ENCODE measurements at regions not wholly inside any gene's neighbourhood (a gene's known extent, or its start where the extent isn't known, plus 50 kb on each side); places are given as distances from the start of the nearest gene placed in this dataset.

DNA sequence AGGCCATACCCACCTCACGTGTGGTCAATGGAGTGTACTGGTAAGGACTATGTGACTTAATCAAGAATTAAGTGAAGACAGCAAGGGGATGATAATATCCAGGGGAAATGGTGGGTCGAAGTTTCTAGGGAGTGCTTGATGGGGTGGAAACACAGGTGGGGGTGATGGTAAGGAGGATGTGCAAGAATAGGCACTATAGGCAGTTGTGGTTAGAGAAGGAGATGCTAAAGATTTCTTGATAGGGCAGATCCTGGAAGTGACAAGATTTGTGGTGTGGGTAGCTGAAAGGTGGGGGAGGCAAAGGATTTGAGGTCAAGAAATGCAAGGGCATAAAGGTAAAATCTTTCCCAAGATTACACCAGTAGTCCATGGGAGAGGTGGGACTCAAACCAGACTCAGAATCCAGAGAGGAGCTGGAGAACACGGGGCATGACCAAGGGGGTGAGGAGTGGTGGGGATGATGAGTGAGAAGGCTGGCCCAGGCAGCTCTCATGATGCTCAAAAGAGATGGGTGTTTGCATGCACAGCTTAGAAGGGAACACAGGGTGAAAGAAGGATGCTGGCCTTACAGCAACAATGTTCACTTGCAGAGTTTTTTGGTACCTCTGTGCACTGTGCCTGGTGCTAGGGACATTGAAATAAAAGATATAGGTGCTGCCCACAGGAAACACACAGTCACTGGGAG is 78.4 kb downstream of the CCR1 start:
- Histone ChIP-seq H3K36me3 (ENCODE audit: control insufficient read depth, insufficient read depth, low read length) (no peaks in the 10 kb centered on the region), H3K27ac (ENCODE audit: low read depth, low read length) (no peak overlapping the region), H3K4me1 (ENCODE audit: control insufficient read depth, insufficient read depth, low read length) (peaks cover 2% of the 10 kb centered on the region), H3K9me3 (ENCODE audit: control insufficient read depth, insufficient read depth, low read depth, low read length) (no peaks in the 10 kb centered on the region), H3K9ac (ENCODE audit: low read length) (no peak overlapping the region), H3K27me3 (ENCODE audit: control insufficient read depth, insufficient read depth, low read length) (no peaks in the 10 kb centered on the region), H3K4me3 (ENCODE audit: low read depth, low read length) (no peak overlapping the region)

DNA sequence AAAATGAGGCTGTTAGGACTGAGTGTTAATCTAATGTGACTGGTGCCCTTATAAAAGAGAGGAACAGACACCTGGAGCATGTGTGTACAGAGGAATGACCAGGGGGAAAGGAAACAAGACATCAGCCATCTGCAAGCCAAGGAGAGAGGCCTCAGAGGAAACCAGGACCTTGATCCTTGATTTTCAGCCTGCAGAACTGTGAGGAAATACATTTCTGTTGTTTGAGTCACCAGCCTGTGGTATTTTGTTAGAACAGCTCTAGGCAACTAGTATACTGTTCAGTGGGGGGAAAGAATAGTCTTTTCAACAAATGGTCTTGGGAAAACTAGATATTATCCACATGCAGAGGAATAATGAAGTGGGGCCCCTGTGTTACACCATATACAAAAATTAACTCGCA is 80.6 kb downstream of the CCR1 start:
- Histone ChIP-seq H3K27ac (ENCODE audit: low read depth, low read length) (no peak overlapping the region), H3K9ac (ENCODE audit: low read length) (no peak overlapping the region), H3K4me1 (ENCODE audit: control insufficient read depth, insufficient read depth, low read length) (peaks cover 5% of the 10 kb centered on the region), H3K9me3 (ENCODE audit: control insufficient read depth, insufficient read depth, low read depth, low read length) (no peaks in the 10 kb centered on the region), H3K36me3 (ENCODE audit: control insufficient read depth, insufficient read depth, low read length) (no peaks in the 10 kb centered on the region), H3K4me3 (ENCODE audit: low read depth, low read length) (no peak overlapping the region), H3K27me3 (ENCODE audit: control insufficient read depth, insufficient read depth, low read length) (no peaks in the 10 kb centered on the region)

DNA sequence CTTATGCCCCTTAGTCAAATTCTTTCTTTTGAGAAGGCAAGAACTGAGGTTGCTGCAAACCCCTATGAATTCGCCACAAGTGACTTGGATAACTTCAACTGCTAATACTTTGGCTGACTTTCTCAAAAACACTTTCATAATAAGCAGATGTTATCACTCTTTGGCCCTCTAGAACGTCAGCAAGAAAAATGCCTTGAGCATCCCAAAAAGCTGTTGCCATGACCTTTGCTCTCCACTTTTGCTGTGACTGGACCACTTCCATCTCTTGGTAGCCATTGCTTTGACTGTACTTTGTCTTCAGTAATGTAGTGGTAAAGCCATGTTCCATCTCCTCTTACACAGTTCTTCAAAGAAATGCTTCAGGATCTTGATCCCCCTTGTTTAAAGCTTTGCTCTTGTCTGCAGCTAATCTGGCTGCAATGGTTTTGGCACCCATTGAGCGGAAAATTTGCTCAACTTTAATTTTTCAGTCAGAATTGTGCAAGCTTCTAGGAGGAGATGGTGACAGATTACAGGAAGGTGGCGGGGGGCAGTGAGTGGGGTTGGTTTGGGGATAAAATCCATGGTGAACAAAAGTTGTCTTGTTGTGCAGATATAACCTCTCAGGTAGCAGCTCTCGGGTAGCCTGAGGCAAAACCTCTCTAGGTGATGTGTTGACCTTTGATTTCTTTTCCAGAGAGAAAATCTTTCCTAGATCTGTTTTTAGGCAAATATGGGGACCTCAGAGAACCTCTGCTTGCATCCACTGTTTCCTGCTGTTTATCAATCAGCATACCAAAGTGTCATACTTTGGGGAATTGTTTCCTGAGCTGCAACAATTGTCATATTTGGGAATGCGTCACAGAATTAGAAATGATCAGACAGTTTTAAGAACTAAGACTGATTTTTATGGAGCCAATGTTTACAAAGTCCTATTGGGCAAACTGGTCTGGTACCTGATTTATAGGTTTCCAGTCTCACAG is 83.6 kb downstream of the CCR1 start:
- Histone ChIP-seq H3K9ac (ENCODE audit: low read length) (no peak overlapping the region), H3K4me1 (ENCODE audit: control insufficient read depth, insufficient read depth, low read length) (peaks cover 5% of the 10 kb centered on the region), H3K9me3 (ENCODE audit: control insufficient read depth, insufficient read depth, low read depth, low read length) (no peaks in the 10 kb centered on the region), H3K4me3 (ENCODE audit: low read depth, low read length) (no peak overlapping the region), H3K27me3 (ENCODE audit: control insufficient read depth, insufficient read depth, low read length) (no peaks in the 10 kb centered on the region; the same call in 1 of the 2 replicates), H3K27ac (ENCODE audit: low read depth, low read length) (no peak overlapping the region), H3K36me3 (ENCODE audit: control insufficient read depth, insufficient read depth, low read length) (no peaks in the 10 kb centered on the region)

GRCh38 chr3:46123646-46124045 is 84.5 kb downstream of the CCR1 start:
- no peaks in the 10 kb centered on the region for H3K9me3 ChIP-seq (ENCODE audit: control insufficient read depth, insufficient read depth, low read depth, low read length)
- no peak overlapping the region for H3K4me3 ChIP-seq (ENCODE audit: low read depth, low read length)
- H3K9ac ChIP-seq (ENCODE audit: low read length), result no peak overlapping the region
- H3K27me3 ChIP-seq (ENCODE audit: control insufficient read depth, insufficient read depth, low read length), result no peaks in the 10 kb centered on the region; the same call in 1 of the 2 replicates
- H3K27ac ChIP-seq (ENCODE audit: low read depth, low read length), result no peak overlapping the region
- no peaks in the 10 kb centered on the region for H3K36me3 ChIP-seq (ENCODE audit: control insufficient read depth, insufficient read depth, low read length)
- H3K4me1 ChIP-seq (ENCODE audit: control insufficient read depth, insufficient read depth, low read length), result peaks cover 5% of the 10 kb centered on the region

DNA sequence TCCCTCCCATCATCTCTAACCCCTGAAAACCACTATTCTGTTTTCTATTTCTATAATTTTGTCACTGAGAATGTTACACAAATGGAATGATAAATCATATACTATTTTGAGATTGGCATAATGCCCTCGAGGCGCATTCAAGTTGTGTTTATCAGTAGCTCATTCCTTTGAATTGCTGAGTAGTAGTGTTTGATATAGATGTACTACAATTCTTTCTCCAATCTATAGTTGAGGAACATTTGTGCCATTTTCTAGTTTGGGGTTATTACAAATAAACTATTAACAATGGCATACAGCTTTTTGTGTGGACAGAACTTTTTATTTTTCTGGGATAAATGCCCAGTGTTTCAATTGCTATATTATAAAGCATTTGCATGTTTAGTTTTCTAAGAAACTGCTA is 86.0 kb downstream of the CCR1 start:
- H3K27ac ChIP-seq (ENCODE audit: low read depth, low read length), result no peak overlapping the region
- H3K4me1 ChIP-seq (ENCODE audit: control insufficient read depth, insufficient read depth, low read length), result peaks cover 5% of the 10 kb centered on the region
- no peaks in the 10 kb centered on the region for H3K9me3 ChIP-seq (ENCODE audit: control insufficient read depth, insufficient read depth, low read depth, low read length)
- no peak overlapping the region for H3K9ac ChIP-seq (ENCODE audit: low read length)
- H3K27me3 ChIP-seq (ENCODE audit: control insufficient read depth, insufficient read depth, low read length), result no peaks in the 10 kb centered on the region; the same call in 1 of the 2 replicates
- no peak overlapping the region for H3K4me3 ChIP-seq (ENCODE audit: low read depth, low read length)
- no peaks in the 10 kb centered on the region for H3K36me3 ChIP-seq (ENCODE audit: control insufficient read depth, insufficient read depth, low read length)

DNA sequence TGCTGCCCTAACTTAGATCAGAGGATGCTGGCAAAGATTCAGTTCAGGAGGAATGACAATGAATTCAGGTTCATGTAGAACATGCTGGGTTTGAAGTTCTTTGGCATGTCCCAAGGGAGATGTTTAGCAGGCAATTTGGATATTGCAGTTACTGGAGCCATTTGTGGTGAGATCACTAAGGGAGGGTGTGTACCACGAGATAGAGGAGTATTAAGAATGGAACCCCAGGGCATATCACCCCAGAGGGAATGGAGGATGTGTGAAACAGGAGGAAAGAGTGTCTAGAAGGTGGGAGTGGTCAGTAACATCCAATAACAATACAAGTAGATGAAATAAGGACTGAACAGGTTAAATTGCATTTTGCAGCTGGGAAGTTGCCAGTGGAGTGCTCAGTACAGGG is 87.1 kb downstream of the CCR1 start:
- Histone ChIP-seq H3K4me1 (ENCODE audit: control insufficient read depth, insufficient read depth, low read length) (peaks cover 5% of the 10 kb centered on the region), H3K9ac (ENCODE audit: low read length) (no peak overlapping the region)

GRCh38 chr3:46119709-46120498 is 88.2 kb downstream of the CCR1 start:
- Histone ChIP-seq H3K27ac (ENCODE audit: low read depth, low read length) (no peak overlapping the region), H3K36me3 (ENCODE audit: control insufficient read depth, insufficient read depth, low read length) (no peaks in the 10 kb centered on the region), H3K27me3 (ENCODE audit: control insufficient read depth, insufficient read depth, low read length) (no peaks in the 10 kb centered on the region; the same call in 1 of the 2 replicates), H3K9me3 (ENCODE audit: control insufficient read depth, insufficient read depth, low read depth, low read length) (no peaks in the 10 kb centered on the region), H3K4me1 (ENCODE audit: control insufficient read depth, insufficient read depth, low read length) (peaks cover 8% of the 10 kb centered on the region), H3K4me3 (ENCODE audit: low read depth, low read length) (no peak overlapping the region), H3K9ac (ENCODE audit: low read length) (no peak overlapping the region)

More for the DNA sequence above, 87.1 kb downstream of the CCR1 start:
- Histone ChIP-seq H3K27ac (ENCODE audit: low read depth, low read length) (no peak overlapping the region), H3K36me3 (ENCODE audit: control insufficient read depth, insufficient read depth, low read length) (no peaks in the 10 kb centered on the region), H3K9me3 (ENCODE audit: control insufficient read depth, insufficient read depth, low read depth, low read length) (no peaks in the 10 kb centered on the region), H3K4me3 (ENCODE audit: low read depth, low read length) (no peak overlapping the region), H3K27me3 (ENCODE audit: control insufficient read depth, insufficient read depth, low read length) (no peaks in the 10 kb centered on the region; the same call in 1 of the 2 replicates)

GRCh38 chr3:46119253-46119652 is 88.9 kb downstream of the CCR1 start:
- no peaks in the 10 kb centered on the region for H3K9me3 ChIP-seq (ENCODE audit: control insufficient read depth, insufficient read depth, low read depth, low read length)
- H3K4me3 ChIP-seq (ENCODE audit: low read depth, low read length), result no peak overlapping the region
- no peak overlapping the region for H3K27ac ChIP-seq (ENCODE audit: low read depth, low read length)
- H3K27me3 ChIP-seq (ENCODE audit: control insufficient read depth, insufficient read depth, low read length), result no peaks in the 10 kb centered on the region; the same call in 1 of the 2 replicates
- peaks cover 10% of the 10 kb centered on the region; the same call in 1 of the 2 replicates for H3K4me1 ChIP-seq (ENCODE audit: control insufficient read depth, insufficient read depth, low read length)
- no peak overlapping the region for H3K9ac ChIP-seq (ENCODE audit: low read length)
- H3K36me3 ChIP-seq (ENCODE audit: control insufficient read depth, insufficient read depth, low read length), result no peaks in the 10 kb centered on the region

DNA sequence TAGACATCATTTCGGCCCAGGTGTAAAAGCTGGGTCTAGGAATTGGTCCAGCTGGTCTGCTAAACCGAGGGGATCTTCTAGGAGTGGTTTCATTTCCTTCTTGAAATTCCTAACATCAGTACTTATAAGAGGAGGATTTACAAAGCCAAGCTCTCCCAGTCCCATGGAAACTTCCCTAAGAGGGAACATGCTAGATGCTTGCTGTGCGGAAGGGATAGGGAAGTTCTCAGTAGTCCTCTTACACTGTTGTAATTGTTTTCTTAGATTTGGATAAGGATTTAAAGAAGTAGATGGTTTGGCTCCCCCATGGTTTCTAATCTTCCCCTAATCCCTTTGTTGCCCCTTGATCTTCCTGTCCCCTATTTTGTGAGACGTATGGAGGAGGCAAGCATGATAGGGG is 89.7 kb upstream of the XCR1 start:
- Histone ChIP-seq H3K4me1 (ENCODE audit: control insufficient read depth, insufficient read depth, low read length) (peaks cover 14% of the 10 kb centered on the region; the same call in 1 of the 2 replicates), H3K4me3 (ENCODE audit: low read depth, low read length) (no peak overlapping the region)

GRCh38 chr3:46114323-46114988 is 87.2 kb upstream of the XCR1 start:
- H3K4me1 ChIP-seq (ENCODE audit: control insufficient read depth, insufficient read depth, low read length), result peaks cover 14% of the 10 kb centered on the region; the same call in 1 of the 2 replicates
- H3K36me3 ChIP-seq (ENCODE audit: control insufficient read depth, insufficient read depth, low read length), result no peaks in the 10 kb centered on the region
- no peak overlapping the region for H3K9ac ChIP-seq (ENCODE audit: low read length)
- no peak overlapping the region for H3K4me3 ChIP-seq (ENCODE audit: low read depth, low read length)
- H3K27me3 ChIP-seq (ENCODE audit: control insufficient read depth, insufficient read depth, low read length), result no peaks in the 10 kb centered on the region
- no peak overlapping the region; the same call in 1 of the 2 replicates for H3K27ac ChIP-seq (ENCODE audit: low read depth, low read length)
- H3K9me3 ChIP-seq (ENCODE audit: control insufficient read depth, insufficient read depth, low read depth, low read length), result no peaks in the 10 kb centered on the region

More for the DNA sequence above, 89.7 kb upstream of the XCR1 start:
- no peaks in the 10 kb centered on the region for H3K36me3 ChIP-seq (ENCODE audit: control insufficient read depth, insufficient read depth, low read length)
- H3K9me3 ChIP-seq (ENCODE audit: control insufficient read depth, insufficient read depth, low read depth, low read length), result no peaks in the 10 kb centered on the region
- no peak overlapping the region for H3K27ac ChIP-seq (ENCODE audit: low read depth, low read length)
- no peaks in the 10 kb centered on the region; the same call in 1 of the 2 replicates for H3K27me3 ChIP-seq (ENCODE audit: control insufficient read depth, insufficient read depth, low read length)
- H3K9ac ChIP-seq (ENCODE audit: low read length), result no peak overlapping the region

All from HUES6 (cell line).